DMS79 treated with DMSO at 0.1 percent for 48 hours (cell line): ENCODE measurements at regions not wholly inside any gene's neighbourhood (a gene's known extent, or its start where the extent isn't known, plus 50 kb on each side); places are given as distances from the start of the nearest gene placed in this dataset.
"Not testable (repeated sequence)": the region's sequence is repeated elsewhere in the genome, so short reads cannot be mapped to it uniquely, and the experiment has no call there.

ENCODE experiments used
- DNase-seq: peaks from one replicate; lab custom pipeline; 2025; lab: John Stamatoyannopoulos, UW

- no peak for DNase-seq
These were observed 142.3 kb downstream of the IRX5 start for GRCh38 chr16:55072976-55073375.

- no peak for DNase-seq
These were observed 143.2 kb downstream of the IRX5 start for GRCh38 chr16:55073830-55074229.

- not testable (repeated sequence) for DNase-seq
These were observed 144.5 kb downstream of the IRX5 start for GRCh38 chr16:55075208-55075607.

- no peak for DNase-seq
These were observed 145.4 kb downstream of the IRX5 start for GRCh38 chr16:55076053-55076452.

GRCh38 chr16:55077266-55077665 lies 146.6 kb downstream of the IRX5 start:
- no peak for DNase-seq

- no peak for DNase-seq
These were observed 147.5 kb downstream of the IRX5 start for GRCh38 chr16:55078153-55078552.

- no peak for DNase-seq
These were observed 148.2 kb downstream of the IRX5 start for GRCh38 chr16:55078699-55079410.

- DNase-seq: no peak
These were observed 151.2 kb downstream of the IRX5 start for GRCh38 chr16:55081622-55082590.

GRCh38 chr16:55082591-55082976 lies 151.9 kb downstream of the IRX5 start:
- DNase-seq: no peak

GRCh38 chr16:55083052-55083451 lies 152.4 kb downstream of the IRX5 start:
- DNase-seq: no peak

- DNase-seq: no peak
These were observed 157.4 kb downstream of the IRX5 start for GRCh38 chr16:55088098-55088497.

- no peak for DNase-seq
These were observed 158.9 kb downstream of the IRX5 start for GRCh38 chr16:55089600-55089999.

- no peak for DNase-seq
These were observed 160.7 kb downstream of the IRX5 start for GRCh38 chr16:55091213-55091870.

- DNase-seq: no peak
These were observed 161.2 kb downstream of the IRX5 start for GRCh38 chr16:55091871-55092230.

GRCh38 chr16:55100100-55100499 lies 169.4 kb downstream of the IRX5 start:
- DNase-seq: no peak

- no peak for DNase-seq
These were observed 170.4 kb downstream of the IRX5 start for GRCh38 chr16:55101026-55101425.

GRCh38 chr16:55102077-55102476 lies 171.4 kb downstream of the IRX5 start:
- no peak for DNase-seq

GRCh38 chr16:55102531-55102930 lies 171.9 kb downstream of the IRX5 start:
- no peak for DNase-seq

GRCh38 chr16:55107851-55108250 lies 177.2 kb downstream of the IRX5 start:
- no peak for DNase-seq

GRCh38 chr16:55113210-55113609 lies 182.5 kb downstream of the IRX5 start:
- DNase-seq: no peak

- DNase-seq: no peak
These were observed 184.8 kb downstream of the IRX5 start for GRCh38 chr16:55115506-55115905.

GRCh38 chr16:55116165-55116920 lies 185.7 kb downstream of the IRX5 start:
- DNase-seq: no peak
